BJ (cell line): ENCODE measurements at regions not wholly inside any gene's neighbourhood (a gene's known extent, or its start where the extent isn't known, plus 50 kb on each side); places are given as distances from the start of the nearest gene placed in this dataset.
A peak's percentile ranks its signal among the peaks of the same experiment; 100 is the strongest.

Source experiments
- CTCF ChIA-PET: fragments of 350-600 bp; formaldehyde crosslinking; extraction: SDS; loops from one replicate; lab custom pipeline; 2021; ENCODE audit warnings: antibody characterized with exemption, inconsistent platforms; lab: Yijun Ruan, JAX
- POLR2A ChIA-PET: fragments of 300-600 bp; sonication (Branson Sonifier 250); formaldehyde crosslinking; extraction: SDS; loops from one replicate; lab custom pipeline; 2021; ENCODE audit warnings: antibody characterized with exemption; lab: Charles Lee
- DNase-seq: peaks from one replicate; pipeline ENCODE4 v3.0.0-alpha.2; 2011; ENCODE audit warnings: low read depth
- H3K27me3 ChIP-seq: 2 replicates; pipeline ENCODE4 v1.6.0; 2011; ENCODE audit warnings: low read length; ENCODE audit not compliant: control insufficient read depth, insufficient read depth
- H3K36me3 ChIP-seq: 2 replicates; pipeline ENCODE4 v1.5.1; 2011; ENCODE audit warnings: low read length; ENCODE audit not compliant: control insufficient read depth, insufficient read depth
- H3K4me3 ChIP-seq: 2 replicates; pipeline ENCODE4 v1.5.1; 2011; ENCODE audit warnings: low read depth, mild to moderate bottlenecking, control low read depth, low read length
- TF ChIP-seq, protein P1 (sequence below): IDR thresholded peaks from 2 replicates; pipeline ENCODE4 v1.5.1; 2011; ENCODE audit warnings: low read depth, mild to moderate bottlenecking, control low read depth, inconsistent platforms, low read length, moderate library complexity; ENCODE audit not compliant: insufficient read depth

DNA sequence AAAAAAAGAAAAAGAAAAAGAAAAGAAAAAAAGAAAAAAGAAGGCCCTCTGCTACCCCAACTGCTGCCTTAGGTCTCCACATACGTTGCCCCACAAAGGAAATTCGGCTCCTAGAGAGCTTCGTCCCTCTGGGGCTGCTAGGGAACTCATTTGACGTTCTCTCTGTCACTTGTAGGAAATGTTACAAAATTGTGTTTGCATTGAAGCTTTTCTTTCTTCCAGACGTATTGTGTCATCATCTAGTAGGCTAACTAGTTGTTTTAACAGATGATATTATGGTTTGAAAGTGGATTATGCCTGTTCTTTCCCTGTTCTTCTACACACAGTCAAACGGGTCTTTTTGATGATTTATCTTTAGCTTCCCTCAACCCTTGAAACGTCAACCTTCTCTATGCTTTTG, 125.3 kb downstream of the BDH1 start:
- Histone ChIP-seq H3K27me3 (no peaks in the 10 kb centered on the region), H3K4me3 (no peak overlapping the region), H3K36me3 (no peaks in the 10 kb centered on the region)
- ChIA-PET CTCF (interaction anchor here (1.2 to 1.3 kb wide), 2 partner anchors 16 to 44 kb away, joined by 3 to 4 read pairs; no protein-coding TSS in a partner anchor), POLR2A (no interaction called here)
- TF ChIP-seq, protein P1, sequence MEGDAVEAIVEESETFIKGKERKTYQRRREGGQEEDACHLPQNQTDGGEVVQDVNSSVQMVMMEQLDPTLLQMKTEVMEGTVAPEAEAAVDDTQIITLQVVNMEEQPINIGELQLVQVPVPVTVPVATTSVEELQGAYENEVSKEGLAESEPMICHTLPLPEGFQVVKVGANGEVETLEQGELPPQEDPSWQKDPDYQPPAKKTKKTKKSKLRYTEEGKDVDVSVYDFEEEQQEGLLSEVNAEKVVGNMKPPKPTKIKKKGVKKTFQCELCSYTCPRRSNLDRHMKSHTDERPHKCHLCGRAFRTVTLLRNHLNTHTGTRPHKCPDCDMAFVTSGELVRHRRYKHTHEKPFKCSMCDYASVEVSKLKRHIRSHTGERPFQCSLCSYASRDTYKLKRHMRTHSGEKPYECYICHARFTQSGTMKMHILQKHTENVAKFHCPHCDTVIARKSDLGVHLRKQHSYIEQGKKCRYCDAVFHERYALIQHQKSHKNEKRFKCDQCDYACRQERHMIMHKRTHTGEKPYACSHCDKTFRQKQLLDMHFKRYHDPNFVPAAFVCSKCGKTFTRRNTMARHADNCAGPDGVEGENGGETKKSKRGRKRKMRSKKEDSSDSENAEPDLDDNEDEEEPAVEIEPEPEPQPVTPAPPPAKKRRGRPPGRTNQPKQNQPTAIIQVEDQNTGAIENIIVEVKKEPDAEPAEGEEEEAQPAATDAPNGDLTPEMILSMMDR = no peak
- no peak for DNase-seq

DNA sequence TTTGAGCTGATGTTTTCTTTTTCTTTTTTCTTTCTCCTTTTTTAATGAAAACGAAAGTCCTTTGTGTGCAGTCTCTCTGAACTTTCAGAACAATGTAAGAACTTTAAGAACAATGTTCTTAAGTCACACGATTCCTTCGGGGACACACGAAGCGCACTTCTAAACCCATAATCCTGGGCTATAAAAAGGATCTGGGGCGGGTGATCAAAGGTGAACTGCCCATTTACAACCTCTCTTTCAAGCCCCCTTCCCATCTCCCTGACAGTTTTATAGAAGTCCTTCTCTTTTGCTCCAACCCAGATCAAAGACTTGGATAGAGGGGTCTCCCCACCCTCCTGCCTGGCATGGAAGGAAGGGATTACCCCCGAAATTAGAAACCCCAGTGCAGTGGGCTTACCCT, 126.8 kb downstream of the BDH1 start:
- TF ChIP-seq, protein P1 = no peak
- H3K4me3 ChIP-seq = no peak overlapping the region
- no peak for DNase-seq
- POLR2A ChIA-PET = interaction anchor here (0.7 kb wide), 1 partner anchor 21 kb away, joined by 3 read pairs; no protein-coding TSS in a partner anchor
- no peaks in the 10 kb centered on the region; the same call in 1 of the 2 replicates for H3K27me3 ChIP-seq
- CTCF ChIA-PET = interaction anchor here (0.7 kb wide), 1 partner anchor 82 kb away, joined by 3 read pairs; no protein-coding TSS in a partner anchor
- no peaks in the 10 kb centered on the region for H3K36me3 ChIP-seq

DNA sequence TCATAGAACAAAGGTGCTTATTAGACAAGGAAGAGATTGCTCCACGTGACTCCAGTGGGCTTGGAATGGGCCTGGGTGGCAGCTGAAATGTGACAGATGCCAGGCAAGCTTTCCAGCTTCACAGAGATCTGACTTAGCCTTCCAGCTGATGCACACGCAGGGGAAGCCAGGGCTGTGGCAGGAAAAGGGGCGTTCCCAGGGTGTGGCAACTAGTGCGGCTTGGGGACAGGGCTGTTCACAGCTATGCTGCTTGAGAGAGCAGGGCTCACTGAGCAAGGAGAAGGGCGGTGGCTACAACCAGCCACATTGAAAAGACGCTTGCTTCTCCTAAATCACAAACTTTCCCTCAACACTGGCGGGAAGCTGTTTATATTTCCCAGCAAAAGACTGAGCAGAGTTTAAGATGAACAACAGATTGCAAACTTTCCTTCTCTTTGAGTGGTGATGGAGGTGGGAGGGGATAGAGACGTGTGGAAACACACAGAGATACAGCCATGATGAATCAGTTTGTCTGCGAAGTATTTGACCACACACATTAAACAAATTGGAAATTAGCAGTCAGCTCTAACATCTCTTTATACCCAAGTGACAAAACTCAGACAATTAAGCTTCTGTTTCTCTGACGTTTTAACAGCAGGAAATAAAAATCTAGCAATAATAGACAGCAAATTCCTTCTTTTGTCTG, 127.5 kb downstream of the BDH1 start:
- H3K36me3 ChIP-seq = no peaks in the 10 kb centered on the region
- no peaks in the 10 kb centered on the region; the same call in 1 of the 2 replicates for H3K27me3 ChIP-seq
- no peak overlapping the region for H3K4me3 ChIP-seq
- CTCF ChIA-PET = interaction anchor here (0.7 kb wide), 1 partner anchor 83 kb away, joined by 3 read pairs; no protein-coding TSS in a partner anchor
- POLR2A ChIA-PET = interaction anchor here (0.5 to 0.7 kb wide), 2 partner anchors 21 to 177 kb away, joined by 3 to 4 read pairs; no protein-coding TSS in a partner anchor
- DNase-seq = peak; percentile 31
- TF ChIP-seq, protein P1 = no peak

DNA sequence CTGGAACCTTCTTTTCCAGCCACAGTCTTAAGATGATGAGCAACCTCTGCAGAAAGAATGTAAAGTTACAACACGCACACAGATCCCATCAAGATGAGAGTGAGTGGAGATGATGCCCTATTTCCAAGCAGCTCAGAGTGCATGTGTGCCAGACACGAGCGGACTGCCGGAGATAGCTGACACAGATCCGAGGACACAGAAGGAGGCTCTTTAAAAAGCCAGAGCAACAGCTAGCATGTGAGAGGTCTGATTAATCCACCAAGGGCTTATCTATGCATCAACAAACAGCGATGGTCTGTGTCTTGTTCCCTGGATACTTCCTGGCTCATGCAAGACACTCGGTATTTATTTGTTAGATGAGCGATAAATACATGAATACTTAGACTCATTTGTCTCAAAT, 128.6 kb upstream of the DLG1 start:
- Histone ChIP-seq H3K4me3 (no peak overlapping the region), H3K27me3 (no peaks in the 10 kb centered on the region; the same call in 1 of the 2 replicates), H3K36me3 (no peaks in the 10 kb centered on the region)
- DNase-seq = no peak
- TF ChIP-seq, protein P1 = no peak
- ChIA-PET CTCF (no interaction called here), POLR2A (no interaction called here)

DNA sequence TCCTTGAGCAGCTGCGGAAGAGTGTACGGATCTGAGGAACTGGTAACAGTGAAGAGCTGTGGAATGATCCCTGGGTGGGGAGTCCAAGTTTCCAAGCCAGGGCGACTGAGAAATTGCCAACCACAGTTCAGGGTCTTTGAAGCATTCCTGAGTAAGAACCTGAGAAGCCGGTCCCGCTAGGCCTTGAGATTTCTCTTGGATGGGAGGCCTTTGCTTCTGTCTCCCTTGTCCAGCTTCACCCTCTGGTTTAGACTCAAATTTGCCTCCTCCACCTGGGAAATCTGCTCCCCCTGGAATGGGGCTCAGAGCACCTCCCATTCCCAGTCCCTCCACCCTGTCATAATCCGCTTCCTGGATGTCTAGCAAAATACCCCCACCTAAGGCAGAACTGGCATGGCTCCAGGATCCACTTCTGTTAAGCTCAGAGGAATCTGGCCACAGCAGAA, 127.7 kb upstream of the DLG1 start:
- Histone ChIP-seq H3K36me3 (no peaks in the 10 kb centered on the region), H3K27me3 (no peaks in the 10 kb centered on the region; the same call in 1 of the 2 replicates), H3K4me3 (no peak overlapping the region)
- ChIA-PET CTCF (interaction anchor here (0.8 kb wide), 1 partner anchor 45 kb away, joined by 3 read pairs; no protein-coding TSS in a partner anchor), POLR2A (no interaction called here)
- TF ChIP-seq, protein P1 = no peak
- DNase-seq = no peak
